OCI-LY1 (cell line): ENCODE measurements at regions not wholly inside any gene's neighbourhood (a gene's known extent, or its start where the extent isn't known, plus 50 kb on each side); places are given as distances from the start of the nearest gene placed in this dataset.
A peak's percentile ranks its signal among the peaks of the same experiment; 100 is the strongest.
"Not testable (repeated sequence)": the region's sequence is repeated elsewhere in the genome, so short reads cannot be mapped to it uniquely, and the experiment has no call there.

Experiments used
- H2AFZ ChIP-seq: fragments of 200-600 bp; sonication (generic), shearing (Covaris generic); 2 replicates; pipeline ENCODE4 v1.6.0; 2014; ENCODE audit warnings: antibody characterized with exemption, mild to moderate bottlenecking, low read length
- H3F3A ChIP-seq: fragments of 200-600 bp; sonication (generic), shearing (Covaris generic); 2 replicates; pipeline ENCODE4 v1.6.0; 2014; ENCODE audit warnings: mild to moderate bottlenecking, antibody characterized with exemption, low read length, moderate library complexity; ENCODE audit not compliant: insufficient read depth
- H3K27ac ChIP-seq: fragments of 200-600 bp; sonication (generic); 2 replicates; pipeline ENCODE4 v1.5.1; 2014; ENCODE audit warnings: low read length, mixed run types, mild to moderate bottlenecking, low read depth; ENCODE audit not compliant: poor library complexity, severe bottlenecking
- H3K27me3 ChIP-seq: fragments of 200-600 bp; sonication (generic); 2 replicates; pipeline ENCODE4 v1.6.0; 2014; ENCODE audit warnings: antibody characterized with exemption, mild to moderate bottlenecking, low read length, moderate library complexity; ENCODE audit not compliant: insufficient read depth
- H3K36me3 ChIP-seq: fragments of 200-600 bp; sonication (generic); 2 replicates; pipeline ENCODE4 v1.6.1; 2014; ENCODE audit warnings: mild to moderate bottlenecking, antibody characterized with exemption, low read length, moderate library complexity, mixed read lengths; ENCODE audit not compliant: insufficient read depth
- H3K4me1 ChIP-seq: fragments of 200-600 bp; sonication (generic); 2 replicates; pipeline ENCODE4 v1.5.1; 2014; ENCODE audit warnings: mild to moderate bottlenecking, low read length, moderate library complexity; ENCODE audit not compliant: insufficient read depth, severe bottlenecking
- H3K4me2 ChIP-seq: fragments of 200-600 bp; sonication (generic), shearing (Covaris generic); 2 replicates; pipeline ENCODE4 v1.6.1; 2014; ENCODE audit warnings: low read length
- H3K4me3 ChIP-seq: fragments of 200-600 bp; sonication (generic); 2 replicates; pipeline ENCODE4 v1.5.1; 2014; ENCODE audit warnings: low read length, low read depth, mild to moderate bottlenecking, mixed read lengths; ENCODE audit not compliant: poor library complexity, severe bottlenecking
- H3K79me2 ChIP-seq: fragments of 200-600 bp; shearing (Covaris generic); 2 replicates; pipeline ENCODE4 v1.6.1; 2016; ENCODE audit warnings: mixed run types, low read length, mixed read lengths; ENCODE audit not compliant: insufficient read depth
- H3K9ac ChIP-seq: fragments of 200-600 bp; sonication (generic), shearing (Covaris generic); 2 replicates; pipeline ENCODE4 v1.6.1; 2014; ENCODE audit warnings: mild to moderate bottlenecking, low read length, mixed read lengths
- H3K9me2 ChIP-seq: fragments of 200-600 bp; sonication (generic), shearing (Covaris generic); 2 replicates; pipeline ENCODE4 v1.6.1; 2014; ENCODE audit warnings: low read depth, mild to moderate bottlenecking, low read length, mixed read lengths
- H3K9me3 ChIP-seq: fragments of 200-600 bp; shearing (Covaris generic); 2 replicates; pipeline ENCODE4 v1.6.1; 2014; ENCODE audit warnings: low read length, mixed read lengths
- H4K20me1 ChIP-seq: fragments of 200-600 bp; sonication (generic), shearing (Covaris generic); 2 replicates; pipeline ENCODE4 v1.6.0; 2016; ENCODE audit warnings: mild to moderate bottlenecking, low read length; ENCODE audit not compliant: insufficient read depth
- CTCF ChIP-seq: fragments of 200-600 bp; sonication (generic), shearing (Covaris generic); IDR thresholded peaks from 2 replicates; pipeline ENCODE4 v1.5.1; 2017; ENCODE audit warnings: mild to moderate bottlenecking, antibody characterized with exemption, low read length, moderate library complexity, mixed read lengths
- EZH2 ChIP-seq: fragments of 200-600 bp; sonication (generic), shearing (Covaris generic); IDR thresholded peaks from 2 replicates; pipeline ENCODE4 v1.8.0; 2017; ENCODE audit warnings: borderline replicate concordance, mixed run types, mild to moderate bottlenecking, antibody characterized with exemption, low read length, moderate library complexity, mixed read lengths

- Histone ChIP-seq H3K27me3 (no peaks in the 10 kb centered on the region), H3K36me3 (no peaks in the 10 kb centered on the region), H3K9me2 (no peaks in the 10 kb centered on the region), H3K79me2 (no peaks in the 10 kb centered on the region), H4K20me1 (no peaks in the 10 kb centered on the region), H3K9ac (no peak overlapping the region; the same call in 1 of the 2 replicates), H2AFZ (no peak overlapping the region), H3F3A (no peaks in the 10 kb centered on the region), H3K4me2 (peak overlapping the region; percentile 32), H3K9me3 (no peaks in the 10 kb centered on the region), H3K4me3 (no peak overlapping the region), H3K4me1 (peaks cover 26% of the 10 kb centered on the region), H3K27ac (peak overlapping the region; percentile 51)
- no peak for TF ChIP-seq CTCF
- TF ChIP-seq EZH2: no peak
Measured at GRCh38 chr12:11497995-11498394, 102.6 kb upstream of the PRB2 start.

GRCh38 chr12:11498574-11498973 lies 103.2 kb upstream of the PRB2 start:
- Histone ChIP-seq H3K4me2 (peak overlapping the region; percentile 32), H3K27ac (peak overlapping the region; percentile 51), H3K4me1 (peaks cover 26% of the 10 kb centered on the region)
- H3K4me3 ChIP-seq, H3F3A ChIP-seq, H3K79me2 ChIP-seq, H3K27me3 ChIP-seq, H3K9me2 ChIP-seq, H3K9ac ChIP-seq, H2AFZ ChIP-seq, H3K36me3 ChIP-seq, H3K9me3 ChIP-seq, H4K20me1 ChIP-seq: not testable (repeated sequence)
- peak; percentile 61 for TF ChIP-seq CTCF

DNA sequence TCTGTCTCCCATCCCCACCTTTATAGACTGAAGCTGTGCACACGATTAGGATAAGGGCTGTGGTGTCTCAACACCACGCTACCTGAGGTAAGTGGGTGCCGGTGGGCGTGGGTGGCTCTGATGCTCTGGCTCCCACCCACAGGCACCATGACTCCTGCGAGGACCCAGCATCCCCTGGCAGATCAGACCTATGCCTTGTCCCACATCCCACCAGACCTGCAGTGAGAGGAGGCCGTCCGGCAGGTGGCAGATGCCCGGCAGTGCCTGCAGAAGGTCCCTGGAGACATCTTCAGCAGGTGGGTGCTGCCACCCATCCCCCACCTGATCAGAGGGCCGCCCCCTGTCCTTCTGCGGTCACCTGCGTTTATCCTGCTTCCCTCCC lies 104.4 kb upstream of the PRB2 start:
- Histone ChIP-seq H3F3A (no peaks in the 10 kb centered on the region), H3K4me3 (peak overlapping the region; percentile 28), H3K79me2 (no peaks in the 10 kb centered on the region), H3K4me2 (peak overlapping the region; percentile 50), H3K9me3 (no peaks in the 10 kb centered on the region), H3K9me2 (no peaks in the 10 kb centered on the region), H3K36me3 (no peaks in the 10 kb centered on the region), H3K9ac (no peak overlapping the region), H2AFZ (no peak overlapping the region), H3K4me1 (peaks cover 26% of the 10 kb centered on the region), H4K20me1 (no peaks in the 10 kb centered on the region), H3K27ac (no peak overlapping the region), H3K27me3 (no peaks in the 10 kb centered on the region)
- TF ChIP-seq EZH2 (no peak), CTCF (peak; percentile 31; the same call in 1 of the 2 replicates)
